GM18520 (cell line): ENCODE measurements at regions not wholly inside any gene's neighbourhood (a gene's known extent, or its start where the extent isn't known, plus 50 kb on each side); places are given as distances from the start of the nearest gene placed in this dataset.

Source experiments
- ATAC-seq: cut with Tn5 transposase; IDR thresholded peaks from one replicate; pipeline ENCODE4 v1.9.1; 2021; ENCODE audit not compliant: unreplicated experiment

GRCh38 chr3:103047640-103048039, 612.8 kb downstream of the ZPLD1 start:
- ATAC-seq, result no peak

- ATAC-seq, result peak; percentile 93
These were observed 613.4 kb downstream of the ZPLD1 start for GRCh38 chr3:103048068-103048722.

GRCh38 chr3:103052236-103052830, 617.5 kb downstream of the ZPLD1 start:
- ATAC-seq, result no peak

GRCh38 chr3:103055021-103055520, 620.3 kb downstream of the ZPLD1 start:
- ATAC-seq, result no peak

GRCh38 chr3:103056542-103056941, 621.7 kb downstream of the ZPLD1 start:
- no peak for ATAC-seq

- ATAC-seq, result no peak
These were observed 622.2 kb downstream of the ZPLD1 start for GRCh38 chr3:103057003-103057402.

- ATAC-seq, result no peak
These were observed 622.7 kb downstream of the ZPLD1 start for GRCh38 chr3:103057487-103057886.

- ATAC-seq, result no peak
These were observed 624.6 kb downstream of the ZPLD1 start for GRCh38 chr3:103059432-103059831.

- no peak for ATAC-seq
These were observed 625.4 kb downstream of the ZPLD1 start for GRCh38 chr3:103060242-103060641.

GRCh38 chr3:103067963-103068362, 633.1 kb downstream of the ZPLD1 start:
- no peak for ATAC-seq

- ATAC-seq, result no peak
These were observed 640.5 kb downstream of the ZPLD1 start for GRCh38 chr3:103075282-103075681.

- no peak for ATAC-seq
These were observed 643.1 kb downstream of the ZPLD1 start for GRCh38 chr3:103077910-103078309.

GRCh38 chr3:103082501-103082900, 647.7 kb downstream of the ZPLD1 start:
- ATAC-seq, result no peak

GRCh38 chr3:103083848-103084631, 649.2 kb downstream of the ZPLD1 start:
- ATAC-seq, result no peak

GRCh38 chr3:103085465-103085864, 650.6 kb downstream of the ZPLD1 start:
- peak; percentile 63 for ATAC-seq

- ATAC-seq, result no peak
These were observed 654.9 kb downstream of the ZPLD1 start for GRCh38 chr3:103089758-103090157.

GRCh38 chr3:103105206-103105605, 670.4 kb downstream of the ZPLD1 start:
- no peak for ATAC-seq

- no peak for ATAC-seq
These were observed 677.5 kb downstream of the ZPLD1 start for GRCh38 chr3:103112273-103112672.

GRCh38 chr3:103126115-103126514, 691.3 kb downstream of the ZPLD1 start:
- no peak for ATAC-seq

- ATAC-seq, result peak; percentile 28
These were observed 692.3 kb downstream of the ZPLD1 start for GRCh38 chr3:103127098-103127630.

GRCh38 chr3:103127737-103128136, 692.9 kb downstream of the ZPLD1 start:
- ATAC-seq, result peak; percentile 95
